Astrocyte (in vitro differentiated cells and primary cell): ENCODE measurements at regions not wholly inside any gene's neighbourhood (a gene's known extent, or its start where the extent isn't known, plus 50 kb on each side); places are given as distances from the start of the nearest gene placed in this dataset.

Experiments used
- DNase-seq: peaks from one replicate; pipeline ENCODE4 v3.0.0-alpha.2; 2010; ENCODE audit warnings: low read depth
- FAIRE-seq: peaks from 2 replicates; lab custom pipeline; 2011; peaks lifted over from hg19 to GRCh38; lab: Jason Lieb, UNC
- H2AFZ ChIP-seq: 2 replicates; pipeline ENCODE4 v1.6.0; 2012; ENCODE audit warnings: low read depth, low read length, inconsistent platforms
- H3K27ac ChIP-seq: 2 replicates; pipeline ENCODE4 v1.5.1; 2011; ENCODE audit warnings: low read depth, low read length, inconsistent platforms
- H3K27me3 ChIP-seq: 2 replicates; pipeline ENCODE4 v1.6.0; 2011; ENCODE audit warnings: low read length, inconsistent platforms; ENCODE audit not compliant: insufficient read depth
- H3K36me3 ChIP-seq: 2 replicates; pipeline ENCODE4 v1.5.1; 2011; ENCODE audit warnings: low read length, inconsistent platforms; ENCODE audit not compliant: insufficient read depth
- H3K4me1 ChIP-seq: 2 replicates; pipeline ENCODE4 v1.5.1; 2011; ENCODE audit warnings: low read length, inconsistent platforms; ENCODE audit not compliant: insufficient read depth
- H3K4me2 ChIP-seq: 2 replicates; pipeline ENCODE4 v1.6.0; 2012; ENCODE audit warnings: low read length, inconsistent platforms
- H3K4me3 ChIP-seq: 2 replicates; pipeline ENCODE4 v1.5.1; 2011; ENCODE audit warnings: low read depth, mild to moderate bottlenecking, low read length, inconsistent platforms; ENCODE audit not compliant: insufficient read depth
- H3K79me2 ChIP-seq: 2 replicates; pipeline ENCODE4 v1.6.0; 2012; ENCODE audit warnings: mild to moderate bottlenecking, low read length, inconsistent platforms; ENCODE audit not compliant: insufficient read depth
- H3K9ac ChIP-seq: 2 replicates; pipeline ENCODE4 v1.6.0; 2012; ENCODE audit warnings: mild to moderate bottlenecking, low read length, inconsistent platforms
- H3K9me3 ChIP-seq: 2 replicates; pipeline ENCODE4 v1.5.1; 2012; ENCODE audit warnings: low read depth, mild to moderate bottlenecking, low read length, inconsistent platforms; ENCODE audit not compliant: insufficient read depth
- H4K20me1 ChIP-seq: 2 replicates; pipeline ENCODE4 v1.6.0; 2012; ENCODE audit warnings: low read length, inconsistent platforms; ENCODE audit not compliant: insufficient read depth
- H3K27ac Mint-ChIP-seq: one replicate; pipeline ENCODE4 v1.8.0; 2021; ENCODE audit warnings: mild to moderate bottlenecking, mixed read lengths; ENCODE audit not compliant: unreplicated experiment
- H3K27me3 Mint-ChIP-seq: one replicate; pipeline ENCODE4 v1.8.0; 2021; ENCODE audit warnings: low read depth, mixed read lengths; ENCODE audit not compliant: unreplicated experiment
- H3K36me3 Mint-ChIP-seq: one replicate; pipeline ENCODE4 v1.8.0; 2021; ENCODE audit warnings: low read depth, mixed read lengths; ENCODE audit not compliant: unreplicated experiment
- H3K4me1 Mint-ChIP-seq: one replicate; pipeline ENCODE4 v1.8.0; 2021; ENCODE audit warnings: low read depth, mixed read lengths; ENCODE audit not compliant: unreplicated experiment
- H3K4me3 Mint-ChIP-seq: one replicate; pipeline ENCODE4 v1.8.0; 2021; ENCODE audit warnings: mild to moderate bottlenecking, moderate library complexity, mixed read lengths; ENCODE audit not compliant: unreplicated experiment
- H3K9me3 Mint-ChIP-seq: one replicate; pipeline ENCODE4 v1.8.0; 2021; ENCODE audit warnings: mild to moderate bottlenecking, mixed read lengths; ENCODE audit not compliant: unreplicated experiment
- CTCF ChIP-seq: IDR thresholded peaks from 2 replicates; pipeline ENCODE4 v1.5.1; 2011; ENCODE audit warnings: low read depth, mild to moderate bottlenecking, inconsistent platforms, low read length, moderate library complexity; ENCODE audit not compliant: insufficient read depth
- EZH2 ChIP-seq: IDR thresholded peaks from 2 replicates; pipeline ENCODE4 v1.6.1; 2012; ENCODE audit warnings: mild to moderate bottlenecking, low read length, inconsistent platforms; ENCODE audit not compliant: insufficient read depth

- no peaks in the 10 kb centered on the region for H4K20me1 ChIP-seq
- H3K4me1 Mint-ChIP-seq = peaks cover 4% of the 10 kb centered on the region
- no peak overlapping the region for H3K4me3 ChIP-seq
- H3K4me1 ChIP-seq = no peaks in the 10 kb centered on the region
- H3K4me2 ChIP-seq = no peak overlapping the region
- TF ChIP-seq EZH2 (no peak), CTCF (no peak)
- H3K9me3 ChIP-seq = no peaks in the 10 kb centered on the region
- no peak overlapping the region for H3K4me3 Mint-ChIP-seq
- no peaks in the 10 kb centered on the region for H3K36me3 ChIP-seq
- H3K36me3 Mint-ChIP-seq = no peaks in the 10 kb centered on the region
- H3K27me3 Mint-ChIP-seq = no peaks in the 10 kb centered on the region
- no peak overlapping the region for H3K27ac Mint-ChIP-seq
- no peaks in the 10 kb centered on the region for H3K79me2 ChIP-seq
- H2AFZ ChIP-seq = no peak overlapping the region
- DNase-seq = no peak
- no peak overlapping the region for H3K27ac ChIP-seq
- H3K9me3 Mint-ChIP-seq = peaks cover 3% of the 10 kb centered on the region
- H3K27me3 ChIP-seq = no peaks in the 10 kb centered on the region
- H3K9ac ChIP-seq = no peak overlapping the region
- FAIRE-seq = no peak
These were observed 268.6 kb upstream of the MEIS2 start for GRCh38 chr15:37368961-37369360.

GRCh38 chr15:37370941-37371340 is 270.6 kb upstream of the MEIS2 start:
- peaks cover 4% of the 10 kb centered on the region for H3K4me1 Mint-ChIP-seq
- Histone ChIP-seq H4K20me1 (no peaks in the 10 kb centered on the region), H3K4me2 (no peak overlapping the region), H3K27ac (no peak overlapping the region), H3K79me2 (no peaks in the 10 kb centered on the region), H2AFZ (no peak overlapping the region), H3K9me3 (no peaks in the 10 kb centered on the region), H3K4me1 (no peaks in the 10 kb centered on the region), H3K36me3 (no peaks in the 10 kb centered on the region), H3K27me3 (no peaks in the 10 kb centered on the region), H3K4me3 (no peak overlapping the region), H3K9ac (no peak overlapping the region)
- no peaks in the 10 kb centered on the region for H3K36me3 Mint-ChIP-seq
- no peak overlapping the region for H3K4me3 Mint-ChIP-seq
- DNase-seq (no peak), FAIRE-seq (no peak)
- TF ChIP-seq CTCF (no peak), EZH2 (no peak)
- no peak overlapping the region for H3K27ac Mint-ChIP-seq
- no peaks in the 10 kb centered on the region for H3K27me3 Mint-ChIP-seq
- peaks cover 3% of the 10 kb centered on the region for H3K9me3 Mint-ChIP-seq

GRCh38 chr15:37372064-37372463 is 271.7 kb upstream of the MEIS2 start:
- Histone ChIP-seq H2AFZ (no peak overlapping the region), H3K9me3 (no peaks in the 10 kb centered on the region), H3K4me3 (no peak overlapping the region), H3K79me2 (no peaks in the 10 kb centered on the region), H3K9ac (no peak overlapping the region), H3K36me3 (no peaks in the 10 kb centered on the region), H3K4me2 (no peak overlapping the region), H3K4me1 (no peaks in the 10 kb centered on the region), H4K20me1 (no peaks in the 10 kb centered on the region), H3K27me3 (no peaks in the 10 kb centered on the region), H3K27ac (no peak overlapping the region)
- H3K27ac Mint-ChIP-seq = no peak overlapping the region
- no peaks in the 10 kb centered on the region for H3K36me3 Mint-ChIP-seq
- H3K4me1 Mint-ChIP-seq = peaks cover 4% of the 10 kb centered on the region
- H3K9me3 Mint-ChIP-seq = peaks cover 3% of the 10 kb centered on the region
- no peaks in the 10 kb centered on the region for H3K27me3 Mint-ChIP-seq
- DNase-seq (no peak), FAIRE-seq (no peak)
- TF ChIP-seq EZH2 = no peak
- TF ChIP-seq CTCF = no peak
- H3K4me3 Mint-ChIP-seq = no peak overlapping the region
